RWPE2 (cell line): ENCODE measurements at regions not wholly inside any gene's neighbourhood (a gene's known extent, or its start where the extent isn't known, plus 50 kb on each side); places are given as distances from the start of the nearest gene placed in this dataset.

ENCODE experiments used
- ATAC-seq: fragments of 200-7000 bp; cut with Tn5 transposase; 3 replicates; pipeline ENCODE4 v1.9.1; 2021; ENCODE audit warnings: low read depth
- DNase-seq: peaks from one replicate; pipeline ENCODE4 v3.0.0-alpha.2; 2020; ENCODE audit warnings: low spot score
- H3K27ac ChIP-seq: fragments of 450-650 bp; 2 replicates; pipeline ENCODE4 v1.5.1; 2017; ENCODE audit warnings: mild to moderate bottlenecking; ENCODE audit not compliant: poor library complexity, severe bottlenecking
- H3K27me3 ChIP-seq: fragments of 250-450 bp; sonication (Bioruptor Pico); 2 replicates; pipeline ENCODE4 v1.5.1; 2021; ENCODE audit warnings: mild to moderate bottlenecking, moderate library complexity; ENCODE audit not compliant: insufficient read depth, poor library complexity, severe bottlenecking
- H3K36me3 ChIP-seq: fragments of 250-450 bp; sonication (Bioruptor Pico); 2 replicates; pipeline ENCODE4 v1.5.1; 2020; ENCODE audit warnings: low read depth, mild to moderate bottlenecking, moderate library complexity
- H3K4me1 ChIP-seq: fragments of 250-450 bp; sonication (Bioruptor Pico); 2 replicates; pipeline ENCODE4 v1.5.1; 2021; ENCODE audit warnings: mild to moderate bottlenecking, moderate library complexity; ENCODE audit not compliant: insufficient read depth, poor library complexity, severe bottlenecking
- H3K4me3 ChIP-seq: fragments of 250-450 bp; sonication (Bioruptor Pico); 2 replicates; pipeline ENCODE4 v1.5.1; 2021; ENCODE audit warnings: mild to moderate bottlenecking, moderate library complexity; ENCODE audit not compliant: severe bottlenecking
- H3K9me3 ChIP-seq: fragments of 250-450 bp; sonication (Bioruptor Pico); 2 replicates; pipeline ENCODE4 v1.5.1; 2021; ENCODE audit warnings: mild to moderate bottlenecking, moderate library complexity; ENCODE audit not compliant: severe bottlenecking
- TF ChIP-seq, protein P1 (sequence below): fragments of 450-650 bp; IDR thresholded peaks from one replicate; pipeline ENCODE4 v1.5.1; 2017; ENCODE audit warnings: mild to moderate bottlenecking, moderate library complexity; ENCODE audit not compliant: poor library complexity, severe bottlenecking

DNA sequence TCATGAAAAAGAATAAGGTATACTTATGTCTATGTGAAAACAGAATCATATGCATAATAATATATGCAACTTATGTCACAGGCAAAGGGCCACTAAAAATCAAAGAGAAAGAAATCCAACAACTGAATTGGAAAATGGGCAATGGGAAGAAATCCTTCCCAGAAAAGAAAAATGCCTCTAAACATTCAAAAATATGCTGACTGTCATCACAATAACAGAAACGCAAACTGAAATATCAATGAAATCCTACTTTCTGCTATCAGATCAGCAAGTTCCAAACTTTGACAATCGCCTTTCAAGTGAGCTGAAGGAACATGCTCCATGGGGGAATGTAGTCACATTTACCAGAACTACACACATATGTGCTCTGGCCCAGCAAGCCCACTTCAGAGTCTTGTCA, 99.4 kb upstream of the KLF13 start:
- Histone ChIP-seq H3K27me3 (no peaks in the 10 kb centered on the region), H3K4me3 (no peak overlapping the region), H3K36me3 (no peaks in the 10 kb centered on the region)

DNA sequence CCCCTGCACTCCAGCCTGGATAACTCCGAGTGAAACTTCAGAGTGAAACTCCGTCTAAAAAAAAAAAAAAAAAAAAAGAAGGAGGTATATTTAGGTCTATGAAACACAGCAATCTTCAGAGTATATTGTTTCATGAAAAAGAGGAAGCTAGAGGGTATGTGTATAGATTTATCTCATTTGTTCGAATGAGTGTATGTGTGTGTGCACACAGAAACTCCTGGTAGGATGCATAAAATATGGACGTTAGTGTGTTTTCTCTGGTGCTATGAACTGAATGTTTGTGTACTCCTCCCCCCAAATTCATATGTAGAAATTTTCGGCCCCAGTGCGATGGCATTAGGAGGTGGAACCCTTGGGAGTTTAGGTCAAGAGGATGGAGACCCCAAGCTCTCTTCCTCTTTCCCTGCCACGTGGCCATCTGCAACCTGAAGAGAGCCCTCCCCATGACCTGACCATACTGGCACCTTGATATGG, 98.6 kb upstream of the KLF13 start:
- H3K36me3 ChIP-seq, result no peaks in the 10 kb centered on the region
- no peak overlapping the region for H3K27ac ChIP-seq
- no peaks in the 10 kb centered on the region for H3K27me3 ChIP-seq
- ATAC-seq, result no peak
- H3K9me3 ChIP-seq, result no peaks in the 10 kb centered on the region
- H3K4me1 ChIP-seq, result peaks cover 10% of the 10 kb centered on the region
- peak; percentile 23 for DNase-seq
- TF ChIP-seq, protein P1, sequence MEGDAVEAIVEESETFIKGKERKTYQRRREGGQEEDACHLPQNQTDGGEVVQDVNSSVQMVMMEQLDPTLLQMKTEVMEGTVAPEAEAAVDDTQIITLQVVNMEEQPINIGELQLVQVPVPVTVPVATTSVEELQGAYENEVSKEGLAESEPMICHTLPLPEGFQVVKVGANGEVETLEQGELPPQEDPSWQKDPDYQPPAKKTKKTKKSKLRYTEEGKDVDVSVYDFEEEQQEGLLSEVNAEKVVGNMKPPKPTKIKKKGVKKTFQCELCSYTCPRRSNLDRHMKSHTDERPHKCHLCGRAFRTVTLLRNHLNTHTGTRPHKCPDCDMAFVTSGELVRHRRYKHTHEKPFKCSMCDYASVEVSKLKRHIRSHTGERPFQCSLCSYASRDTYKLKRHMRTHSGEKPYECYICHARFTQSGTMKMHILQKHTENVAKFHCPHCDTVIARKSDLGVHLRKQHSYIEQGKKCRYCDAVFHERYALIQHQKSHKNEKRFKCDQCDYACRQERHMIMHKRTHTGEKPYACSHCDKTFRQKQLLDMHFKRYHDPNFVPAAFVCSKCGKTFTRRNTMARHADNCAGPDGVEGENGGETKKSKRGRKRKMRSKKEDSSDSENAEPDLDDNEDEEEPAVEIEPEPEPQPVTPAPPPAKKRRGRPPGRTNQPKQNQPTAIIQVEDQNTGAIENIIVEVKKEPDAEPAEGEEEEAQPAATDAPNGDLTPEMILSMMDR, result no peak
- H3K4me3 ChIP-seq, result no peak overlapping the region

More for the DNA sequence above, 99.4 kb upstream of the KLF13 start:
- no peak for DNase-seq
- no peak for ATAC-seq
- H3K4me1 ChIP-seq, result peaks cover 10% of the 10 kb centered on the region
- TF ChIP-seq, protein P1, result no peak
- H3K9me3 ChIP-seq, result no peaks in the 10 kb centered on the region
- no peak overlapping the region for H3K27ac ChIP-seq

DNA sequence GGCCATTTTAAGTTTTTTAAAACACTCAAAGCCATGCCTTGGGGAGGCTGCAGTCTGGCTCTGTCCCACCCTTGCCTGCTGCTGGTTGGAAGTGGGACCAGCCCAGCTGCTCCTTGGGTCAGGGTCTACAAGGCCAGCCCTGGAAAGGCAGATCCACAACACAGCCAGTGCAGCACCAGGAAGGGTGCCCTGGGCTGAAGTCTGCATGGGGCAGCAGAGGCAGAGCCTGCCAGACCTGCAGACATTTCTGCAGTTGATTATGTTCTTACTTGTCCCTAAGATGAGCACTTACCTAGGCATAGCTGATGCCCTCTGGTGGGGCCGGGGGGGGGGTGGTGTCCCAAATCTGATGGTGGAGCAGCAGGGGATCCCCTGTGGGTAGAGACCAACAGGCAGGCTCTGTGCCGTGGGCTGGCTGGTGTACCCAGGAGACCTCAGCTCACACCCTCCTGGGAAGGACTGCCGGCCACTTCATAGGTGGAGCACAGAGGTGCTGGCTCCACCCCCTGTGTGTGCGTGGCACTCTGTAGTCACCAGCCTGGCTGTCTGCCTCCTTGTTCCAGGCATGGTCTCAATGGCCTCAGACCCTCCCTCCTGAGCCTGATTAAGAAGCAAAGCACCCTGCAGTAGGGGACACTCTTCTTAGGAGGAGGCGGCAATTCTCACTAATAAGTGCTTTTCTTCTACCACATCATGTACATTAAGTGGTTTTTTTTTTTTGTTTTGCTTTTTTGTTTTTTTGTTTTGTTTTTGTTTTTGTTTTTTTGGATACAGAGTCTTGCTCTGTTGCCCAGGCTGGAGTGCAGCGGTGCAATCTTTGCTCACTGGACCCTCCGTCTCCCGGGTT, 97.4 kb upstream of the KLF13 start:
- ATAC-seq, result peak; percentile 67; the same call in 2 of the 3 replicates
- Histone ChIP-seq H3K9me3 (no peaks in the 10 kb centered on the region), H3K4me3 (no peak overlapping the region), H3K27me3 (no peaks in the 10 kb centered on the region), H3K36me3 (no peaks in the 10 kb centered on the region), H3K27ac (no peak overlapping the region), H3K4me1 (peaks cover 2% of the 10 kb centered on the region)
- DNase-seq, result peak; percentile 55
- TF ChIP-seq, protein P1, result no peak

DNA sequence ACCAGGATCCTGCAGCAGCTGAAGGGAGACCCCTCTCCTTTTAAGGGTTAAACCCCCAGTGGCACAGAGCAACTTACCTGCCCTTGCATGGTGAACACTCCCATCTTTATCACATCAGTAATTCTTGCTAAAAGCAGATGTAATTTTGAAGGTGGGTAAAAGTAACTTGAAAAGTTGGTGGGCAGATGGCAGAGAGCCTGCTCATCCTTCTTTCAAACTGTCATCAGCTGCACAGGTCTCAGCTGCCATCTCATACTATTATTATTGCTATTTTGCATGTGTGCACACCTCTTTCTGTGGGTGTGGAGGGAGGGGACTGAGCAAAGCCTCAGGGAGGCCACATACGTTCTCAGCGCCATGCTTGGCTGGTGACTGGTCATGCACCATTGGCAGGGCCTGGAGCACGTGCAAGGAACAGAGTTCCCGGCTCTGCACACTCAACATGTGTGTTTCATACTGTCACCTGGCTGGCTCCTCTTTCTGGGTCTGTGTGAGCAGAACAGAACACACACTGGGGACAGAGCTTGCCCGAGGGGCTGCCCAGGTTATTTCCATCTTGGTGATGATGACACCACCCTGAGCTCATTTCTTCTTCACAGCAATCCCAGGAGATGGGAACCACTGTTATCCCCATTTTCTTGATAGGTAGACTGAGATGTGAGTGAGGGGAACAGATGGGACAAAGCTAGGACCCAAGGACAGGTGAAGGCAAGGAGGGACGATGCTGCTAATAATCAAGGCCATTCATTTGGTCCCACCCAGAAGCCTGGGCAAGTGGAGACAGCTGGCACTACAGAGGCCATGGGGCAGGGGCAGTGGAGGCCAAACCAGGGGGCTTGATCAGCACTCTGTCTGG, 95.8 kb upstream of the KLF13 start:
- ATAC-seq, result no peak
- Histone ChIP-seq H3K27ac (no peak overlapping the region), H3K4me1 (peaks cover 1% of the 10 kb centered on the region), H3K4me3 (no peak overlapping the region), H3K27me3 (no peaks in the 10 kb centered on the region), H3K9me3 (no peaks in the 10 kb centered on the region), H3K36me3 (no peaks in the 10 kb centered on the region)
- TF ChIP-seq, protein P1, result no peak
- peak; percentile 42 for DNase-seq
